Stimulated activated CD4-positive, alpha-beta T cell treated with anti-CD3 and anti-CD28 coated beads, Interleukin-4, amount 100 ng/mL, for 1 hour (primary cell): ENCODE measurements at regions not wholly inside any gene's neighbourhood (a gene's known extent, or its start where the extent isn't known, plus 50 kb on each side); places are given as distances from the start of the nearest gene placed in this dataset.
"Not testable (repeated sequence)": the region's sequence is repeated elsewhere in the genome, so short reads cannot be mapped to it uniquely, and the experiment has no call there.

ENCODE experiments used
- DNase-seq: peaks from one replicate; pipeline ENCODE4 v3.0.0-alpha.2; 2020

- DNase-seq: no peak
These were observed 51.3 kb upstream of the LARGE1 start for GRCh38 chr22:33971561-33971961.

GRCh38 chr22:33975841-33976240 is 55.6 kb upstream of the LARGE1 start:
- DNase-seq: no peak

- no peak for DNase-seq
These were observed 63.3 kb upstream of the LARGE1 start for GRCh38 chr22:33983558-33983957.

DNA sequence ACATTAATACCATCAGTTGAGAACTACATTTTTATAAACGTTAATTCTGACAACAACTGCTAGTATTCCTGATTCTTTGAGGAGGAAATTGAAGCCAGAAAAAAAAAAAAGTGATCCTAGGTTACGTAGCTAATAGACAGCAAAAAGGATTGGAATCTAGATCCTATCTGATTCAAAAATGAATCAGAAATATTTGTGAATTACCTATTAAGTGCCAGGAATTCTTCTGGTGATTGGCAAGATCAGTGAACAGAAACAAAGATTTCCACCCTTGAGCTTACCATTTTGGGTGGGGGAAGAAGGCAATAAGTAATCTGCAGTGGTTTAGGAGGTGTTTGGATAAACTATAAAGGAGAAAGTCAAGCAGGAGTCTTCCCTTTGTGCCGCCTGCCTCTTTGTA is 63.9 kb upstream of the LARGE1 start:
- no peak for DNase-seq

- no peak for DNase-seq
These were observed 64.5 kb upstream of the LARGE1 start for GRCh38 chr22:33984656-33985285.

DNA sequence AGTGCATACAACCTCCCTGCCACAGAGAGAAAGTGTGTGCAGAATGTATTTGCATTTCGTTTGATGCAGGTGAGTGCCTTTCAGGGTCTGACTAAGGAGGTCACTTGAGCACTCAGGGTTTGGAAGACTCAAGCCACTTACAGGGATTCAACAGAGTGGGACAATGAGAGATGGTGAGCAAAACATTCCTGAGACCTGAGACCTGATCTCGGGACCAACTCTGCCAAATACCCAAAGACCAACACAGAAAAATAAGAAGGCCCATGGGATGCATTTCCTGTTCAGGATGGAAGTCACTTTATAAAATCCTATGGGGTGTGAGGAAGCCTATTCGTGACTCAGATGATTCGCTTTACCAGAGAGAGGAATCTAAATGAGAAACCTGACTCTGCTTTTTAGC is 65.2 kb upstream of the LARGE1 start:
- no peak for DNase-seq

GRCh38 chr22:33986167-33986771 is 66.0 kb upstream of the LARGE1 start:
- no peak for DNase-seq

- no peak for DNase-seq
These were observed 66.7 kb upstream of the LARGE1 start for GRCh38 chr22:33986954-33987353.

DNA sequence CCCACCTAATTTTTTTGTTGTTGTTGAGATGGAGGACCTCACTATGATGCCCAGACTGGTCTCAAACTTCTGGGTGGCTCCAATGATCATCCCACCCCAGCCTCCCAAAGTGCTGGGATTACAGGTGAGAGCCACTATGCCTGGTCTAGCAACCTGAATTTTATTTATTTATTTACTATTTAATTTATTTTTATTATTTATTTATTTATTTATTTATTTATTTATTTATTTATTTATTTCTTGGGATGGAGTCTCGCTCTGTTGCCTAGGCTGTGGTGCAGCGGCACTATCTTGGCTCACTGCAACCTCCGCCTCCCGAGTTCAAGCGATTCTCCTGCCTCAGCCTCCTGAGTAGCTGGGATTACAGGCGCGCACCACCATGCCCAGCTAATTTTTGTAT is 69.0 kb upstream of the LARGE1 start:
- DNase-seq: not testable (repeated sequence)

DNA sequence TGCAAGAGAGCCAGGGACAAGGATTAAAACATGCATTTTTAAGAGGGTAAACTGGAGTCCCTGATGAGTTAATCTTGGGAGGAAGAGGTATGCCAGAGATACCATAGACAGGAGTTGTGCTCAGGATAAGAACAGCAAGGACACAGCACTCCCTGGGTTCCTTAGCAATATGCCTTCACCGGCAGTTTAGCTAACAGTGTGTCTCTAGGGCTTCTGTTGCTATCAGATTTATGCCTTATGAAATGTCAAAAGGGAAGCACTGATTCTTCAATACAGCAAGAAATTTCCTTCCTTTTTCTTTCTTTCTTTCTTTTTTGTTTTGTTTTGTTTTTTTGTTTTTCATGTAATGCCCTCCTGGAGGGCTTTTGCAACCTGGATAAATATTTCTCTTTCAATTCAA is 71.3 kb upstream of the LARGE1 start:
- no peak for DNase-seq

GRCh38 chr22:33996824-33997223 is 76.5 kb upstream of the LARGE1 start:
- no peak for DNase-seq

- no peak for DNase-seq
These were observed 80.7 kb upstream of the LARGE1 start for GRCh38 chr22:34000879-34001526.

- no peak for DNase-seq
These were observed 81.6 kb upstream of the LARGE1 start for GRCh38 chr22:34001701-34002466.

DNA sequence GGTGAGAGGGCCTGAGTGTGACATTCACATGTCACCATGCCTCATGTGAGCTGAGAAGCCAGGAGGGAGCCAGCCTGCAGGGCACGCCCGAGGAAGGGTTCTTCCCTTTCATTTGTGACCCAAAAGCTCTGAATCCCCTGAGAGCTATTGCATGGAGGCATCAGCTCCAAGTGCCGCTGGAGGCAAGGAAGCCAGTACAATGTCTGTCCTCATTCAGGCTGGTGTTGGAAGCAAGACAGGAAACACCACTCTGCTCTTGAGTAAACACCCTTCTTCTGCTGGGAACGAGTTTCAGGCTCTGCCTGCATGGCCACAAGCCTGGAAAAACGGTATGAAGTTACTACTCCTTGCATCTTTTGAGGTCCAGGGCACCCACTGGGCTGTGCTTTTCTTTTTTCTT is 83.8 kb upstream of the LARGE1 start:
- DNase-seq: no peak

- no peak for DNase-seq
These were observed 90.0 kb upstream of the LARGE1 start for GRCh38 chr22:34010259-34010658.

GRCh38 chr22:34015642-34016041 is 95.4 kb upstream of the LARGE1 start:
- DNase-seq: no peak

DNA sequence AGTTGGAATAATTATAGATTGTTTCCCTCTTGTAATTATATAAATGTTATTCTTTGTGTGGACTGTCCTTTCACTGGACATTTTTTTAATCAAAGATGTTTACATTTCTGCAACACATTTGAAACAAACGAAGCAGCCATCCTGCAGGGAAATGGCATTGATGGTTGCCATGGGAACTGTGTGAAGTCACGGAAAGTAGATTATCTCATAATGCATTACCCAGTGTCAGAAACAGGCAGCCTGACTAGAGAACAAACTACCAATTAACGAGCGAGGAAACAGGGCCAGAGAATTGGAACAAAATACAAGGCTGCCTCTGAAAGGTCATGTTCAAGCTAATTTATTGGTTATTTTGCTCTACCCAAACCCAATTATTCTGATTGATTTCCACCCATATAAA is 96.9 kb upstream of the LARGE1 start:
- no peak for DNase-seq

DNA sequence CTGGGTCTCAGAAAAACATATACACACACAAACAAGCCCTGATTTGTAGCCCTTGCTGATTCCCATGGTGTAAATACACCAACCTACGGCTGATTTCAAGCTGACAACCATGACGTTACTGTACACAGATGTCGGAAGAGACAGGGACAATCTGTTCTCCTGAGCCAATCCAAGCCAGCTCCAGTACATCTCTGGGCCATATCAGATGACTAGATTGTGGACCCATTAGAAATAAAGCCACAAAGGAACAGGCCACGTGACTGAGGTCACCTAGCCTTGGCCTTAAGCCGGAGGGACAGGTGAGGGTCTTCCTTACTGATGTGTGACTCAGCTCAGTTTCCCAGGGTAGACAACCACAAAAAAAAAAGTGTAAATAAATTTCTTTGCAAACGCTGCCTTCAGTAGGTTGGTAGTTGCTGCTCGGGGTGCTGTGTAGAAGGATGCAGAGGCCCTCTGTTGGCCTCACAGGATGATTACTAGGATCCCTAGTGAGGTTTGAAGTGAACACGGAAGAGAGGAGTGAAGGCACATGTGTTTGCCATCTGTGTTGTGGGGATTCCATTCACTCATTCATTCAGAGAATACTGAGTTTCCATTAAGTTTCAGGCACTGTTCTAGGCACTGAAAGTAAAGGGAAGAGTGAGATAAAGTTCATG is 99.0 kb upstream of the LARGE1 start:
- no peak for DNase-seq

DNA sequence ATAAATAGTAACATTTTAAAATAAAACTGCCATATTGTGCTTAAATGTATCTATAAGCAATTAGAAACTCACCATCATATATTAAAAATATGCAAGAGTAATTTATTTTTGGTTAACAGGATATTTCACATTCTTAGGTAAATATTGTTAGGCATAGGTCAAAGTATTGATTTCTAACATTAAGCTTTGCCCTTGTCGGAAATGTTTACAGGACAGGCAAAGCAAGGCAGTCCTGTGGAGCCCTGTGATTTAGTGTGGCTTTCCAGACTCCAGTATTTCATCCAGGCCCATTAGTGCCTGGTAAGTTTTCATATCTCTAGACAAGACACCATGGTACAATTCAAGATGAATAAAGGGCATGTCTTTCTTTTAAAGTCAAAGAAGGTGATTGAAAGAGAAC is 114.9 kb upstream of the LARGE1 start:
- no peak for DNase-seq

DNA sequence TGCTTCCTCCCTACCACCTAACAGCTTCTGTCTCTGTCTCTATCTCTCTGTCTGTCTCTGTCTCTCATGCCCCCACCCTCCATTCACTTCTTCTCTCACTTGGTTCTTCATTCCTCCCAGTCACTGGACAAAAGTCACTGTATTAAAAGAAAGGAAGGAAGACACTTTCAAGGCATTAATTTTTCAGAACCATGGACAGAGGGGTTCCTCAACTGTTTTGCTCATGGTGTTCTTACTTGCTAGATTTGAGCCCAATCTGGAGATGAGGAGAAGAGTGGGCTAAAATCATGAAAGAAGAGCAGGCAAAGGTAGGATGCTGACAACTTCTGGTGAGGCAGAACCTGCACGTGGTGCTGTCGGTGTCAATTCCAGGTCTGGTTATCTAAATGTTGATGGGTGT is 116.7 kb upstream of the LARGE1 start:
- DNase-seq: no peak

DNA sequence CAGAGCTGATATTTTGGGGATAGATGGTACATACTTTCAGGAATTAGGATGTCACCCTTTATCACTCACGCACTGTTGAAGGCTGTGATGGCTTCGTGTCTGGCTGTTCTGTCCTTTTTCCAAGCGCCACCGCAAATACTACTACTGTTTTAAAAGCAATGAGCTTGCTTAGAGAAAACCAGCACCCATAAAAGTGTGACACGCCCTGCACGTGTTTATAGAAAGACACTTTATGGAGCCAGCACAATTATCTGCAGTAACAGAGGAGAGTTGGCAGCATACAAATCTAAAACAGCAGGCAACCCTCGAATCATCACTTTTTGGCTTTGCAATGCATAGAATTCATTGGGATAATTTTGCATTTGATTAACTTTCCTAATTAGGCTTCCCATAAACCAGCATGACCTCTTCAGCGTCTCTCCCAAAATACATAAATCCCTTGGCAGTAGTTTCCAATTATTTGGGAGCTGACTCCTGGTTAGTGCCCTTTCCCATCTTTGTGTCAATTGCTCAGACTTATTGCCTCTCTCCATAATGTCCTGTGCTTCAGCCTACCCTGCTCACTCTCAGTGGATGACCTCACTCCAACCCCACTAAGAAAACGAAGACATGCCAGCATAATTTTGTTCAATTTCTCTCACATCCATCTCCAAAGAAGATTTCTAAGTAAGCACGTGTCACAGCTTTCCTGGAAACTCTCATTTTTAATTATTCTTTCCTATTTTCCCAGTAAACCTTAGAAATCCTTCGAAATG is 118.7 kb upstream of the LARGE1 start:
- no peak for DNase-seq

GRCh38 chr22:34045311-34045710 is 125.0 kb upstream of the LARGE1 start:
- no peak for DNase-seq
